ENCODE measurements at regions not wholly inside any gene's neighbourhood (a gene's known extent, or its start where the extent isn't known, plus 50 kb on each side); places are given as distances from the start of the nearest gene placed in this dataset.

- no peak for TF ChIP-seq CTCF (IDR thresholded peaks at IDR 0.05; ENCODE audit: low read depth, low read length, poor library complexity, severe bottlenecking)
- TF ChIP-seq EZH2phosphoT487 (IDR thresholded peaks at IDR 0.05; ENCODE audit: borderline replicate concordance, low read length) = no peak
Measured at GRCh38 chr12:89205517-89205916, 146.8 kb downstream of the DUSP6 start.

All from DOHH2 (cell line).